ENCODE measurements at regions not wholly inside any gene's neighbourhood (a gene's known extent, or its start where the extent isn't known, plus 50 kb on each side); places are given as distances from the start of the nearest gene placed in this dataset.

- Mint-ChIP-seq H3K4me3 (no peak overlapping the region), H3K27ac (no peak overlapping the region), H3K9me3 (peaks cover 0 to 6% of the 10 kb centered on the region in 2 experiments; a peak in 2 of 5 replicates), H3K36me3 (ENCODE audit: insufficient read depth in 1 of 3, low read depth in 3 of 3) (0 out of 7 replicates have a peak, but pooled peaks cover 0 to 7% (median 0%) of the 10 kb centered on the region in 3 experiments), H3K27me3 (ENCODE audit: low read depth) (no peaks in the 10 kb centered on the region), H3K4me1 (peaks cover 10 to 15% of the 10 kb centered on the region in 2 experiments; a peak in 2 of 4 replicates)
- H3K23ac ChIP-seq (ENCODE audit: insufficient read length, low read depth, low read length): no peak overlapping the region
- no peak overlapping the region for H2BK5ac ChIP-seq (ENCODE audit: insufficient read length, low read length)
- no peak overlapping the region for H3K4ac ChIP-seq (ENCODE audit: low read depth, low read length)
- WGBS (ENCODE audit: extremely low coverage, insufficient read length, low lambda C conversion rate): no CpG with 5 or more reads among the region's 4 CpGs
- H4K8ac ChIP-seq (replicated peaks; ENCODE audit: insufficient read length, low read depth, low read length): no peak overlapping the region
- no peaks in the 10 kb centered on the region for H3K27me3 ChIP-seq (ENCODE audit: insufficient read depth, low read length)
- no peak for TF ChIP-seq CTCF (conservative IDR thresholded peaks at IDR 0.05)
- H3K23me2 ChIP-seq (ENCODE audit: insufficient read length, low read depth, low read length, poor library complexity, severe bottlenecking): peaks cover 4% of the 10 kb centered on the region
- no peak overlapping the region for H3K56ac ChIP-seq (ENCODE audit: insufficient read length, low read depth, low read length)
- DNase-seq: no peak
- H4K5ac ChIP-seq (ENCODE audit: insufficient read length, low read depth, low read length): no peak overlapping the region
- H3K18ac ChIP-seq (ENCODE audit: insufficient read length, low read depth, low read length): no peak overlapping the region
- H3K79me1 ChIP-seq (ENCODE audit: insufficient read depth, low read depth, low read length, poor library complexity, severe bottlenecking): no peaks in the 10 kb centered on the region
- no peak overlapping the region for H2BK20ac ChIP-seq (ENCODE audit: low read depth, low read length, poor library complexity, severe bottlenecking)
- H2BK120ac ChIP-seq (ENCODE audit: low read depth, low read length, poor library complexity, severe bottlenecking): no peak overlapping the region
- no peaks in the 10 kb centered on the region for H4K20me1 ChIP-seq (ENCODE audit: control insufficient read depth, insufficient read depth, insufficient read length)
- H3K9me3 ChIP-seq (ENCODE audit: control insufficient read depth, low read depth, low read length): no peaks in the 10 kb centered on the region
- H3K79me2 ChIP-seq (ENCODE audit: insufficient read depth, low read length): no peaks in the 10 kb centered on the region
- no peak overlapping the region for H2AFZ ChIP-seq (ENCODE audit: low read length)
- no peak overlapping the region for H2AK5ac ChIP-seq (ENCODE audit: insufficient read length, low read length)
- no peak overlapping the region for H4K91ac ChIP-seq (ENCODE audit: insufficient read length, low read depth, low read length)
- no peak overlapping the region for H3K14ac ChIP-seq (ENCODE audit: insufficient read depth, low read length)
- no peak overlapping the region for H2BK12ac ChIP-seq (ENCODE audit: insufficient read length, low read depth, low read length)
- no peaks in the 10 kb centered on the region for H3K4me1 ChIP-seq (ENCODE audit: insufficient read depth, low read length)
- no peak overlapping the region for H3K9ac ChIP-seq (ENCODE audit: extremely low read depth, insufficient read length, low read length)
- H3T11ph ChIP-seq (ENCODE audit: low read length): no peak overlapping the region
- no peak overlapping the region for H2BK15ac ChIP-seq (ENCODE audit: low read depth, low read length)
- no peak overlapping the region for H3K27ac ChIP-seq (ENCODE audit: insufficient read length, low read depth, low read length)
- H3K4me2 ChIP-seq (ENCODE audit: insufficient read depth, insufficient read length, low read length): no peak overlapping the region
Observed at GRCh38 chr2:16604236-16604635, 61.4 kb downstream of the CYRIA start.

All from H9 (cell line).